NOMO-1 treated with DMSO at 0.1 percent for 48 hours (cell line): ENCODE measurements at regions not wholly inside any gene's neighbourhood (a gene's known extent, or its start where the extent isn't known, plus 50 kb on each side); places are given as distances from the start of the nearest gene placed in this dataset.
"Not testable (repeated sequence)": the region's sequence is repeated elsewhere in the genome, so short reads cannot be mapped to it uniquely, and the experiment has no call there.

ENCODE experiments used
- DNase-seq: peaks from one replicate; lab custom pipeline; 2025; ENCODE audit not compliant: unreplicated experiment; lab: John Stamatoyannopoulos, UW

- DNase-seq = no peak
Measured at GRCh38 chr3:144774897-144775296, 803.3 kb downstream of the DIPK2A start.

- no peak for DNase-seq
Measured at GRCh38 chr3:144775551-144775950, 803.9 kb downstream of the DIPK2A start.

DNA sequence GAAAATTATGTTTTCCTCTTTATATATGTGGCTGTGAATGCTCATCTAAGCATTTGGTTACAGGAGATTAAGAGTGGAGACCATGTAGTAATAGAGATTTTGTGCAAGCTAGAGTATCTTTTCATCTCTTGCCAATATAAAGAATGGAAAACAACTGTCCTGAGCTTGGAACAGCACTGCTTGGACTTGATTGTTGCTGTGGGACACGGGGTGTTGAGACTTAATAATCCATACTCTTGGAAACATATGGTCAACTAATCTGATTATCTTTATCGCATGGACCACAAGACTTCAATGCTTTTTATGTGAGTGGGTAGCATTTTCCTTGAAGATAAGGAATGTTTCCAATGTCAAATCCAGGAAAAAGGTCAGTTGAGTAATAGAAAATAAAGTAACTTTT is 806.3 kb downstream of the DIPK2A start:
- DNase-seq = no peak

DNA sequence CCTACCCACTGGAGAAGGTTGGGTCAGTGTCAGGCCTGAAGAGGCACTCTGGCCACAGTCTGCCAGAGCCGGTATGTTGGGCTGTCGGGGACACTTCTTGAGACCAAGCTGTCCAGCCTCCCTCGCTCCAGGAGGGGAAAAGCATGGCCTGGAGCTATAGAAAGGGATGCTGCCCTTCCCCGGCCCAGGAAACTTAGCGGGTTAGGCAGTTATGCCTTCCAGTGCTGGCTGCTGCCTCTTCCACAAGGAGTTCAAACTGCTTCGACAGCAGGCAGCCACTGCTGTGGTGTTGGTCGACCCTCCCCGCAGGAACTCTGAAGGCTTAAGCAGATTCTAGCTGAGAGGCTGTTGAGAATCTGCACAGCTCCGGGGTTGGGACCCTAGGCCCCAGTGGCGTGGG is 819.4 kb downstream of the DIPK2A start:
- no peak for DNase-seq

- no peak for DNase-seq
Measured at GRCh38 chr3:144801890-144802289, 830.3 kb downstream of the DIPK2A start.

DNA sequence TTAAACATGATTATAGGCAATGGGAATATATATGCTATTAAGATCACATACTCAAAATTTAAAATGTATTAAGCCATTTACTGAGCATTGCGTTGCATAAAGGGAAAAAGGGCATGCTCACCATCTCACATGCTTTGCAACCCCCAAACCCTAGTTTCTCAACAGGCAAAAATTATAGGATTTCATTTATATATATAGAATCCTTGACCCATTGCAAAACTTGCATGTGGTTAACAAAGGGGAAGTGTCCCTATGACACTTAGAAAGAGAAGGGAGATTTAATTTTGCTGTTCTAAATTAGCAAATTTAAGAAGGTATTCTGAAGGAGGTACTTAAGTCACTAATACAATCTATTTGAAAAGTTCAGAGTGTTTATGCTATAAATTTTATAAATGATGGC is 837.8 kb downstream of the DIPK2A start:
- peak; percentile 96 for DNase-seq

DNA sequence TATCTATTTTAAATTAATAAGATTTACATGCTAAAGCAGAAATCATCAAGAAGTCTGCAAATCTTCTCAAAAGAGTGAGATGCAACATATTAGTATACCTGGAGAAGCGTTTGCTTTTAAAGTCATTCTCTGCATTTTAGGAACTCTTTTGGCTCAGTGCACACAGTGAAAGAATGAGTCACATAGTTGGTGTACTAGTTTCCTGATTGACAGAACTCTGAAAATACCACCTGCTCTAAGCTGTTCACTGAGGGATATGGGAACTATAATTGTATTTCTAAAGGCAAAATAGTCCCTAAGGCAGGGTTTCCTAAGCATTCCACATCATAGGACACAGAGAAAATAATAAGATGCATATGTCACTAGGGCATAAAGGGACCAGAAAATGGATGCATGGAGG is 838.5 kb downstream of the DIPK2A start:
- peak; percentile 50 for DNase-seq

- DNase-seq = no peak
Measured at GRCh38 chr3:144815655-144816054, 844.0 kb downstream of the DIPK2A start.

DNA sequence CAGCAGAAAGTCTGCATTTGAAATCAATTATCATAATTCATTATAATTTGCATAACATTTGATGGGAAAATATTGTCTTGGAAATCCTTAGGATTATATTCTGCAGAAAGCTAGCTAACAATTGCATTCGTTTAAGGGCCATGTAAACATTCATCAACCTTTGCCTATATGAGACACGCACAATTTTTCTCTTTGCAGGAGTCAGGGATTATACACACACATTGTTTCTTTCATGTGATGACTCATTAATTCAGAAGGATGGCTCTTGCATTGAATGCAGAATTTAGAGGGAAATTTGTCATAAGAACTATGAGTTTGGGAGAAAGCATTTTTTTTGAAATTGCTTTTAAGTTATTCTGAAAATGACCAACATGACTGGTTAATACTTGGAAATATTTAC is 844.7 kb downstream of the DIPK2A start:
- no peak for DNase-seq

DNA sequence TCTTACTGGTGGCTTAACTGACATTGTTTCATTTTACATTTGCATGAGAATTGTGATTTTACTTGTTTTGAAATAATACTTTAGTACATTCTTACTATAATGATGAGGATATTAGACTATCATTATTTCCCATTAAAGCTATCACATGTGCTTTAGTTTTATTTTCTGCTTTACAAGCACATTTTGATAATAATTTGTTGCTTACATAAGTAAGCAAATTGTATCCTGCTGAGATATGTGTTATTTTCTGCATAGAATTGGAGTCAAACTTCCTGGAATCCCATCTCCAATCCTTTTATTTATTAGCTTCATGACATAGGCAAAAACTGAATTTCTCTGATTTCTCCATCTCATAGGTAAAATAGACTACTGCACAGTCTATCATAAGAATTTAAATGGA is 847.4 kb downstream of the DIPK2A start:
- DNase-seq = no peak

DNA sequence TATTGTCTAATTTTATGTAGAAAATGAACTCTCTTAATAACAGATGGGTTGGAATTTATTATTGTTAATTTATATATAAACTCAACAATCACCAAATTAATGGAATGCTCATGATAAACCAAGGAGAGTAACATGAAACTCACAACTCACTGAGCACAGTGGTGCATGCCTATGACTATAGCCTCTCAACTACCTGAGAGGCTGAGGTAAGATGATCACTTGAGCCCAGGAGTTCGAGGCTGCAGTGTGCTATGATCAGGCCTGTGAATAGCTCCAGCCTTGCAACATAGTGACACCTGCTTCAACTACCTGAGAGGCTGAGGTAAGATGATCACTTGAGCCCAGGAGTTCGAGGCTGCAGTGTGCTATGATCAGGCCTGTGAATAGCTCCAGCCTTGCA is 848.6 kb downstream of the DIPK2A start:
- DNase-seq = not testable (repeated sequence)

GRCh38 chr3:144820726-144821125 is 849.1 kb downstream of the DIPK2A start:
- DNase-seq = no peak

GRCh38 chr3:144821583-144821982 is 850.0 kb downstream of the DIPK2A start:
- DNase-seq = peak; percentile 45

GRCh38 chr3:144822671-144823070 is 851.0 kb downstream of the DIPK2A start:
- DNase-seq = no peak

GRCh38 chr3:144831955-144832716 is 860.5 kb downstream of the DIPK2A start:
- no peak for DNase-seq

- no peak for DNase-seq
Measured at GRCh38 chr3:144839991-144840390, 868.4 kb downstream of the DIPK2A start.

DNA sequence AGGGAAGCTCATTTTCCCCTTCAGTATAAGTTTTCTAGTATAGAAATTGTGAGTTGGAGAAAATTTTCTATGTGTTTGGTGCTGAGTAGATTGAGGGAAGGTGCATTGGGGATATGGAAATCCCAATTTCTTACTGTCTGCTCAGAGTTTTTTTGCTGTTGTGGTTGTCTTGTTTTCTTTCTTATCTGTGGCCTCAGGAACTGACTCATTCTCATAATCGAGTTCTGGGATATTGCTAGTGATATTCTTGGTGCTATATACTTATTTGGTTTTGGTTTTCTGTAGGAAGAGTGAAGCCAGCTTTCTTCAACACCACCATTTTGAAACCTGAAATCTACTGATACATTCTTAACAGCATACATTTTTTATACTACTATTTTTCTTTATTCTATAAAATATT is 869.2 kb downstream of the DIPK2A start:
- no peak for DNase-seq

DNA sequence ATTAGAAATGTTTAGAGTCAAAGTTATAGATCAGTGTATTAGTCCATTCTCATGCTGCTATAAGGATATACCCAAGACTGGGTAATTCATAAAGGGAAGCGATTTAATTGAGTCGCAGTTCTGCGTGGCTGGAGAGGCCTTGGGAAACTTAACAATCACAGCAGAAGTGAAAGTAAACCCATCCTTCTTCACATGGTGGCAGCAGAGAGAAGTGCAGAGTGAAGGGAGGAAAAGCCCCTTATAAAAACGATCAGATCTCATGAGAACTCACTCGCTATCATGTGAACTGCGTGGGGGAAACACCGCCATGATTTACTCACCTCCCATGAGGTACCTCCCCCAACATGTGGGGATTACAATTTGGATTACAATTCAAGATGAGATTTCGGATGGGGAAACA is 871.5 kb downstream of the DIPK2A start:
- peak; percentile 90 for DNase-seq

DNA sequence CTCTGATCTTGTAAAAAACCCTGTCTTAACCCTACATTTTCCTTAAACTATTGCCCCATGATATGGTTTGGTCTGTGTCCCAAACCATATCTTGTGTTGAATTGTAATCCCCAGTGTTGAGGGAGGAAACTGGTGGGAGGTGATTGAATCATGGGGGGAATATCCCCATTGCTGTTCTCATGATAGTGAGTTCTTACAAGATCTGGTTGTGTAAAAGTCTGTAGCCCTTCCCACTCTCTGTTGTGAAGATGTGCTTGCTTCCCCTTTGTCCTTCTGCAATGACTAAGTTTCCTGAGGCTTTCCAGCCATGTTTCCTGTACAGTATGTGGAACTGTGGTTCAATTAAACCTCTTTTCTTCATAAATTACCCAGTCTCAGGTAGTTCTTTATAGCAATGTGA is 881.4 kb downstream of the DIPK2A start:
- peak; percentile 9 for DNase-seq

DNA sequence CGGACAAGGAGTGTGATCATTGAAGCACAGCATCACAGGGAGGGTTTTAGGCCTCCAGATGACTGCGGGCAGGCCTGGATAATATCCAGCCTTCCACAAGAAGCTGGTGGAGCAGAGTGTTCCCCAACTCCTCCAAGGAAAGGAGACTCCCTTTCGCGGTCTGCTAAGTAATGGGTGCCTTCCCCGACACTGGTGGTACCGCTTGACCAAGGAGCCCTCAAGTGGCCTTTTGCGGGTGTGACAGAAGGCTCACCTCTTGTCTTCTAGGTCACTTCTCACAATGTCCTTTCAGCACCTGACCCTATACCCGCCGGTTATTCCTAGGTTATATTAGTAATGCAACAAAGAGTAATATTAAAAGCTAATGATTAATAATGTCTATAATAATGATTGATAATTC is 882.4 kb downstream of the DIPK2A start:
- not testable (repeated sequence) for DNase-seq

- no peak for DNase-seq
Measured at GRCh38 chr3:144859161-144859560, 887.5 kb downstream of the DIPK2A start.

DNA sequence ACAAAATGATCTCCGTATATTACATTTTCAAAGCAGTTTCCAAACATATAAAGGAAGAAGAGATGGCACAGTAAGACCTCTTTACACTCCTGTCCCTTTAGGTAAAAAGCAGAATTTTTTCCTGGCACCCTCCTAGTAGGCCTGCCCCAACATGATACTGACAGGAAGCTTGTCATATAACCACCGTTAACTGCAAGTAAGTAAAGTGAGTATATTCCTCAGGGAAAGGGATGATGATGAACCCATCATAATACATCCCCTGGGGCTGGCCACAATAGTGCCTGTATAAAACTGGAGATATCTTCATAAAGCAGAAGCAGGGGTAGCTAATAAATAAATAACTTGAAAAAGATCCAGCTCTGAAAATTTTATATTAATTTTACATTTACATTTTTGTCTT is 893.0 kb downstream of the DIPK2A start:
- no peak for DNase-seq

GRCh38 chr3:144865948-144866347 is 894.3 kb downstream of the DIPK2A start:
- no peak for DNase-seq
